HG03342 (cell line): ENCODE measurements at regions not wholly inside any gene's neighbourhood (a gene's known extent, or its start where the extent isn't known, plus 50 kb on each side); places are given as distances from the start of the nearest gene placed in this dataset.

Experiments used
- ATAC-seq: cut with Tn5 transposase; IDR thresholded peaks from one replicate; pipeline ENCODE4 v1.9.1; 2021; ENCODE audit warnings: mild to moderate bottlenecking, moderate library complexity; ENCODE audit not compliant: unreplicated experiment

DNA sequence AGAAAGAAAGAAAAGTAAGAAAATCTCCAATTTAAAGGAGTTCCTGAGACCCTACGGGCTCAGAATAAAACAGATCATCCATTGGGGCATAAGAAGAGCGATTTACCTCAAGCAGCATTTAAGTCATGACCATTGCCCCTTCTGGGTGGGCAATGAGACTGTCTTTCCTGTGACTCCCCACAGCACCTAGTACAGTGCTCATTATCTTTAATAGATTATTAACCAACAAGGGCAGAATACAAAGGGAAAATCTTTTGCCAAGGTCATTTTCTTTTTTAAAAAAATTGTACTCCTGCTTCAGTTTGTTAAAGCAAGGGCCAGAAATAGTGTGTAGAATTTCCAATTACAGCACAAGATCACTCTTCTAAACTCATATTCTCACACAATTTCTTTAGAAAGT is 443.3 kb upstream of the AGTR1 start:
- no peak for ATAC-seq

DNA sequence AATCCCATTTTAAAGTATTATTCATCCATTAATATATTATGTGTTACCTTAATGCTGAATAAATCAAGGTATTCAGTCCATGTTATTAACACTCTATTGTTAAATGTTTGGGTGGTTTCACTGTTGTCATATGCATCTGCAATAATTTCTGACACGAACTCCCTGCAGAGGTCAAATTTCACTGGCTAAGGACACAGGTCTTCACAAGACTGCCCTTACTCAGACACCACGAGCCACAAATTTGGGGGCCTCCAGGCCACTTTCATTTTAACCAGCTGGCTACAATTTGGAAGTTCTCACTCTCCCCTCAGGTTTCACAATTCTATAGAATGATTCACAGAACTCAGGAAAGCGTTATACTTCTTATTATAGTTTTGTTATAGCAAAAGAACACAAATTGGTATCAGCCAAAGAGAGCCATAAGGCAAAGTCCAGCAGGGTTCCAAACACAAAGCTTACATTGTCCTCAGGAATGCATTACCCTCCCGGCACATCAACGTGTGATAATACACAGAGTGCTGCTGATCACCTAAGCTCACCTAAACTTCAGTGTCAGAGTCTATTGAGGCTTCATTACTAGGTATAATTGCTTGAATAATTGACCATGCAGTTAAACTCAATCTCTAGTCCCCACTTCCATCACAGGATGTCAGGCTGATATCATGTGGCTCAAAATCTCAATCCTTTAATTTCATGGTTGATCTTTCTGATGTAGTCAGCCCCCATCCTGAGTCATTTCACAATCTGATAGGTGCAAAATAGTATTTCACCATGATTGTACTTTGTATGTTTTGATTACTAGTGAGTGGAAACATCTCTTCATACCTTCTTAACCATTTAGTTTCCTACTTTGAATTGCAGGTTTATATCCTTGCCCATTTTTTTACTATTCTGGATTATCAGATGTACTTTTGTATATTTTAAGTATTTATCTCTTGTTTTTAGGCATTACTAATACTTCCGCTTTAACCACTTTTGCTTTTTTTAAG is 441.4 kb upstream of the AGTR1 start:
- ATAC-seq: no peak

DNA sequence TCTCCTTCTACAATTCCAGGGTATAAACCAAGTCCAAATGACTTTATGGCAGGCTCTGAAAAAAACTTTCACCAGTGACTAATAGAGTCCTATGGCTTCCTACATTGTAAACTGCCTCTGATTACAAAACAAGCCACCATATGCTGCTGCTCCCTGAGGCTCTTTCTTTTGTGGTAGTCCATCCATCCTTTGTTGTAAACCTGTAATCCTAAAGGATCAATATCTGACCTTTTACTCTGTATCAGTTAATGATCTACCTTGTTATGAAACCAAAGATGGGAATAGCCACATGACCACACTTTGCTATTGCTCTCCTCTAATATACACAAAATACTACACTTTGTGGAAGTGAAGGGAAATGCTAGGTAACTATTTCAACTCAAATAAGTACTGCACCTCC is 434.7 kb upstream of the AGTR1 start:
- no peak for ATAC-seq

DNA sequence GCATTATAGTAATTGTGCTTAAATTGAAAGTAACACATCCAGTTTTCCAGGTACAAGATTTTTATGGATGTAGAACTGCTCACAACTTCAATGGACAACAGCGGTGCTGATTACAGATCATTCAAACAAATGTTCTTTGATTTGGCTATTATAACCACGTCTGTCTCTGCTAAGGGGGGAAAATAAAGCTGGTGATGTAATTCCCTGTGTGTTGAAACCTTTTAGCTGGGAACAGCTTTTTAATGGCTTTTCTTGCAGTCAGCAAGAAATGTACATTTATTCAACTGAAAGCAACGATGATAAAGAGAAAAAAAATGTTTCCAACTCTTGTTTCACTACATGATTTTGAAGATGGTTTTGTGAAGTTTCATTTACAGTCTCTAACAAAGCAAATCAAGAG is 431.9 kb upstream of the AGTR1 start:
- no peak for ATAC-seq

DNA sequence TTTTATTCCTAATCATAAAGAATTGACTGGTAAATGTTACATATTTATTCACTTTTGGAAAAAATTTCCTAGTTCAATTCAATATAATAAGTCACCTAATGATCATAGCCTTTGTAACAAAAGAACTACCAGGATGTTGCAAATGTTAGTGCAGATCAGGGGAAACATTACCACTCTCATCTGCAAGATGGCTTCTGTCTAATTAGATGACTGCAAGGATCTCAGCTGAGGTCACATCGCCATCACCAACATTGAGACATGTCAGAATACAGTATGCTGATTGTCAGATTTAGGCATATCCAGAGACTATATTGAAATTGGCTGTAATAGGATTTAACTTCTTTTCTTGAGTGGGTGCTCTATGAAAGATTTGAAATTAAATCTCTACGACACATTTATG is 431.4 kb upstream of the AGTR1 start:
- ATAC-seq: no peak

DNA sequence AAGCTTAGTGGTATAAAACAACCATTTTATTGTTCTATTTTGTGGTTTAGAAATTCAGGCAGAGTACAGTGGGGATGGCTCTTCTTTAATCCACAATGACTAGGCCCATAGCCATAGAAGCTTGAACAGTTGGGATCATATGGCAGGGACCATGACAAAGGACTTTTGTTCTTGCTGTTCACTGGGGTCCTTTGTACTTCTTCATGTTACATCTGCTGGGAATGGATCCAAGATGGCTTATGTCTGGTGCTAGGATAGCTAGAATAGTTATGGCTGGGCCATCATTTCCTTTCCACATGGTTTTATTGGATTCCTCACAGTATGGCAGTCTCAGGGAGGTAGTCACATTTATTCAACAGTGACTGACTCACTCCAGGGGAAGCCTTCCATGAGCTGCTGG is 427.9 kb upstream of the AGTR1 start:
- no peak for ATAC-seq

DNA sequence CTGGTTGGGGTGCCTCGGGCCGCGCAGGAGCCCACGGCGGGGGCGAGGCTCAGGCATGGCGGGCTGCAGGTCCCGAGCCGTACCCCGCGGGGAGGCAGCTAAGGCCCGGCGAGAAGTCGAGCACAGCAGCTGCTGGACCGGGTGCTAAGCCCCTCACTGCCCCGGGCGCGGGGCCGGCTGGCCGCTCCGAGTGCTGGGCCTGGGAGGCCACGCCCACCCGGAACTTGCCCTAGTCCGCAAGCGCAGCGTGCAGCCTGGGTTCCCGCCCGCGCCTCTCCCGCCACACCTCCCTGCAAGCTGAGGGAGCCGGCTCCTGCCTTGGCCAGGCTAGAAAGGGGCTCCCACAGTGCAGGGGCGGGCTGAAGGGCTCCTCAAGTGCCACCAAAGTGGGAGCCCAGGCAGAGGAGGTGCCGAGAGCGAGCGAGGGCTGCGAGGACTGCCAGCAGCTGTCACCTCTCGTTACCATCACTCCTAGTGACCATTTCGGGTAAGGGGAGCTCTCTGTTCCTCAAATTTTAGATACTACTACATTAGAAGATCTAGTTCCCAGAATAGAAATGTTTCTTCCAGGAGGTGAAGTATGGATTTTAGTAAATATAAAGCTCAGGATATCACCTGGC is 417.0 kb upstream of the AGTR1 start:
- ATAC-seq: no peak

DNA sequence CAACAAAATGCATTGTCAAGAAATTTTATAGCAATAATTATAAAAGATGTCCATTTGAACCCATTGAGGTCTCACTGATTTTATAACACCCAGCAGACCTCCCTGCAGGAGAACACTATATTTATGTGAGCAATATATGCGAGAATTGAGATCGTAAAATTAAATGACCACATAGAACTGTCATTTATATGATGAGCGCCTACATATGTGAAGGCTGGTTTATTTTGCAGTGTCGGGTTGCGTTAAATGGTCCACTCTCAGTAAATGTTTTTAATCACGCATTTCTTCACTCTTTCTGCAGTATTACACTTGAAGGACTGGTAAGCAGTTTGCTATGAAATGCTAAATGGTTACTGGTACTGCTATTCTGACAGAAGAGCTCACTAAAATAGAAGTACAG is 408.5 kb upstream of the AGTR1 start:
- ATAC-seq: no peak

DNA sequence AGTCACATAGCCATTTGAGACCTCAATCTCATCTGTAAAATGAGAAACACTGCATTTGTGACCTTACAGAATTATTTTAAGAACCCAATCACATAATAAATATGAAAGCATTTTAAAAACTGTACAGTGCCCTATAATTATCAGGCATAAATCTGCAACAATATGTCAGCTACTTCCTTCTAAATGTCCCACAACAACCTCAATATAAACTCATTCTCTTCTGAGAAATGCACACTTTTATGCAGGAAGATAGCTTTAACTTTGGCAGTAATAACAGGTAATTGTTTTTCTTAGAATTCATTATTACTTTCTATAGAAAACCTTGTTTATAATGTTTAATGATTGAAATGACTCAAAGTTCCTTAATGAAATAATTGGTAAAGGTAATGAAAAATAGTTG is 400.7 kb upstream of the AGTR1 start:
- ATAC-seq: no peak

DNA sequence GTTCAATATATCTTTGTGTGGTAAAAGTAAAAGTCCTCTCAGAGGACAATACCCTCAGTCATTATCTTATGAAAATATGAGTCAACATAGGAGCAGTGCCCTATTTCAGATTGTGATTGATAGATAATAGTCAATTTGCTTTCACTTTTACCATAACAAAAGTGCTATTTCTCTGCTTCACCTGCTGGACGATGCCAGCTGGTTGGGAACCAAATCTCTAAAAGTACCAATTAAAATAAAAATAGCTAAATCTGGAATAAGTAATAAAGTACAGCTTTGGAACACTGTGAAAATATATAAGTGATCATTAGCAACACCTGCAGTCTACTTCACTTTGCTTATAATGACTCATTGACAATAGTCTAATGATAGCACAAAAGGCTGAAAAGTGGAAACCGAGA is 390.3 kb upstream of the AGTR1 start:
- peak; percentile 76 for ATAC-seq

DNA sequence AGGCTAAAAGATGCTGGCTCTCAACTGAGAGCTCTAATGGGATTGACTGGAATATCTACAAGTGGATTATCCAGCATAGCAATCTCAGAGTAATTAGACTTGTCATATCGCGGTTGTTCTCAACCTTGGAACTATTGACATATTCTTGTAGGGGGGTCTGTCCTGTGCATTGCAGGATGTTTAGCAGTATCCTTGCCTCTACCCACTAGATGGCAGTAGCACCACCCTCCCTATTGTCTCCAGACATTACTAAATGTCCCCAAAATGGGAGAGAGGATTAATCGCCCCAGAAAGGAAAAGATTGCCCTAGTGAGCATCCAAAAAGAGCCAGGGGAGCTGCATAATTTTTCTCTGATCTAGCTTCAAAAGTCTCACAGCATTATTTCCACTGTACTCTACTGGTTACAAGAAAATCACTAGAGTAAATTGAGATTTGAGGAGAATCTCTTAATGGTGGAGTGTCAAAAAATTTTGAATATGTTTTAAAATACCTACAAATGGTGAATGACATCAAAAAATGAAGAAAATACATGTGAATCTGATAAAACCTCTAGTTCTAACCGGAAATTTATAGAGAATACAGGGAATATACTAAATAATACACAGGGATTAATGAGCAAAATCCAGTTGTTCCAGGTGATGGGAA is 388.2 kb upstream of the AGTR1 start:
- ATAC-seq: peak; percentile 81

DNA sequence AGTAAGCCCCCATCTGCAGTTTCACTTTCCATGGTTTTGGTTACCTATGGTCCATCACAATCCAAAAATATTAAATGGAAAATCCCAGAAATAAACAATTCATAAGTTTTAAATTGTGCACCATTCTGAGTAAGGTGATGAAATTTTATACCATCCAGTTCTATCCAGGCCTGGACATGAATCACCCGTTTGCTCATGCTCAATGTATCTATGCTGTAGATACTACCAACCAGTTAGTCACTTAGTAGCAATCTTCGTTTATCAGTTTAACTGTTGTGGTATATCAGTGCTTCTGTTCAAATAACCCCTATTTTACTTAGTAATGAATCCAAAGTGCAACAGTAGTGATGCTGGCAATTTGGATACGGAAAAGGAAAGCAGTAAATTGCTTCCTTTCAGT is 381.9 kb upstream of the AGTR1 start:
- no peak for ATAC-seq

DNA sequence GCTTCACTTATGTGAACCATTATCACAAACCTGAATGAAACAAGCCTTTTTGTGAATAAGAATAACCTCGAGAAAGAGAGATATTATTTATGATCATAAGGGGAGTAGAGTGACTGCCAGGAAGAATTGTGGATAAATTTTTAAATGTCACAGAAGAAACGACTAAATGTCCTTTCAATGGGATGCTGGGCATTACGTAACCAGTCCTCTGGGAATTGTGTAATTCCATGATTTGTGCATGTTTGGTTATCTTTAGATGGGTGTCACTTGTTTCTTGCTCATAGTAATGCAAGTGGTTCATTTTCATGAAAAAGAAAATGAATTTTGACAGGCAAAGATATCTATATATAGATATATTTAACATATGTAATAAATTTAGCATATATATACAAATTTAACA is 379.5 kb upstream of the AGTR1 start:
- ATAC-seq: no peak

DNA sequence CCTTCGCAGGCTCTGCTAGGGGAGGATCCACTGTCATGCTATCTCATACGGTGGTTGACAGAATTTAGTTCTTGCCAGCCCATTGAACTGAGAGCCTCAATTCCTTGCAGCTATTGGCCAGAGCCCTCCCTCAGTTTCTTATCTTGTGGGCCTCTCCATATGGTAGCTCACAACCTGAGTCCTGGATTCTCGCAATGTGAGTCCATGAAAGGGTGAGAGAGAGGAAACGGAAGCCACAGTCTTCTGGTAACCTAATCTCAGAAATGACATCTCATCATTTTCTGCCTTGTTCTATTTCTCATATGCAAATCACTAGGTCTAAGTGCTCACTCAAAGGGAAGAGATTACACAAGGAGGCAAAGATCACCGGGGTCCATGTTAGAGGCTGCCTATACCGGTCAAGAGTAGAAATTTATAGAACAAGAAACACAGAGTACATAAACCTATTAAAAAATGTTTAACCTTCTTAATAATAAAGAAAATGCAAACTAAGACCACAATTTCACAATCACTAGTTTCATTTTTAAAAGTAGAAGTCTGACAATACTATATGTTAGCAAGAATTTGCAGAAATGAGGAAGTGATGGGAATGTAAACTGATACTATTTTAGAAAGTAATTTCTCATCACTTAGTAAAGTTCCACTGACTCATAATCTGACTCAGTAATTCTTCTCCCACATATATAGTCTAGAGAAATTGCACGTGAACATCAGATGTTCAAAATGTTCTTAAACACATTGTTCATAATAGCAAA is 378.4 kb upstream of the AGTR1 start:
- peak; percentile 93 for ATAC-seq

DNA sequence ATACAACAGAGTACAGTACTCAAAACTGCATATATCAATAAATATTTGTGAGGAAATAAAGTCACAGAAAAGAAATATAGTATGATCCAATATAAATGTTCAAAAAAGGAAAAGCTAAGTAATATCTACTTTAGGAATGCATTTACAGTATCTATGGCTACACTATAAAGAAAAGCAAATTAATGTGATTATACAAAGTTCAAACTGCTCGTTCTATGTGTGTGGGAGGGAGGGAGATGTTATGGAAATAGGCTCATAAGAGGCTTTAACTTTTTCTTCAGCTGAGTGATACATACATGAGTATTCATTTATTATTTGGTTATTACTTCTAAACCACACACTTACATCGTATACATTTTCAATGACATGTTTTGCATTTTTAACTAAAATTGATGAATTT is 377.7 kb upstream of the AGTR1 start:
- ATAC-seq: no peak

DNA sequence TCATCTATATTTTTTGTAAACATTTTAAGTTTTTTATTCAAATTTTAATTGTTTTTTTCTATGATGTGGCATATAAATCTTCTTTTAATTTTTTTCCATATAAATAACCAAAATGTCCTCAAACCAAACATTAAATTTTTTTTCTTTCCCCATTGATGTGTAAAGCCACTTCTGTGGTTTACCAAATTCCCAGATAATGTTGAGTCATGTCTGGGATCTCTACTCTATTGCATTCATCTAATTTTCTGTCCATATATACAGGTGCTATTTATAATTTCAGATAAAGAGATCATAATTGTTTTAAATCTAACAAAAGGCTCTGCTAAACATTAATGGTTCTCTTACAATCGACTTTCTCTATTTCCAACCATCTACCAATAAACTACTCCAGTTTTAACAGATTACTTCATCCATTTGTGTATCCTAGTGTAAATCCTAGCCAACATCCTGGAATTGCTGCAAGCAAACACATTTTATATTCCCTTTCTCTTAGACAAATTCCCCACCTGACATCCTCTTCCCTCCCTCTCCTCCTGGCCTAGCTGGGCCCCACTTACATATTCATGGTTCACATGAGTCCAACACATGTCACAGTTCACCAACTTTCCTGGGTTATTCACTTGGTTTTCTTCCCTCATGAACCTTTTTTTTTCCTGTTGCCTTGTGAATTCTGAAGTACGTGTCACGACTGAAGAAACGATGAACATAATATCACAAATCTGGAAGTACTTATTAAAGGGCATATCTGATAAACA is 368.0 kb upstream of the AGTR1 start:
- ATAC-seq: no peak

DNA sequence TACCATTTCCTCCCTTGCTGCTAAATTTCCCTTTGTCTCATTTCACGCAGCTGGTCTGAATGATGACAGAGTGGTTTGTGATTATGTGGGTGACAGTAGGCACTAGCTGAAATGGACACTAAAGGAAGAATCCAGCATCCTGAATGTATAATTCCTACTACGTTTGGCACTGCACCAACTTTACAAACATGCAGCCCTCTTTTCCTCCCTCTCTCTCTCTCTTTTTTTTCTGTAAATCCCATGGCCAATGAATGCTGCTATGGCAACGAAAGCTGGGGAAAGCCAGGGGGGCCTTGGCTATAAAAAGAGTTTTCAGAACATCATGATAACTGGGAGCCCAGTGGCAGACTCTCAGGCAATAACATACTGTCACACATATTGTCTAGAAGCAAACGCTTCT is 367.2 kb upstream of the AGTR1 start:
- ATAC-seq: no peak

DNA sequence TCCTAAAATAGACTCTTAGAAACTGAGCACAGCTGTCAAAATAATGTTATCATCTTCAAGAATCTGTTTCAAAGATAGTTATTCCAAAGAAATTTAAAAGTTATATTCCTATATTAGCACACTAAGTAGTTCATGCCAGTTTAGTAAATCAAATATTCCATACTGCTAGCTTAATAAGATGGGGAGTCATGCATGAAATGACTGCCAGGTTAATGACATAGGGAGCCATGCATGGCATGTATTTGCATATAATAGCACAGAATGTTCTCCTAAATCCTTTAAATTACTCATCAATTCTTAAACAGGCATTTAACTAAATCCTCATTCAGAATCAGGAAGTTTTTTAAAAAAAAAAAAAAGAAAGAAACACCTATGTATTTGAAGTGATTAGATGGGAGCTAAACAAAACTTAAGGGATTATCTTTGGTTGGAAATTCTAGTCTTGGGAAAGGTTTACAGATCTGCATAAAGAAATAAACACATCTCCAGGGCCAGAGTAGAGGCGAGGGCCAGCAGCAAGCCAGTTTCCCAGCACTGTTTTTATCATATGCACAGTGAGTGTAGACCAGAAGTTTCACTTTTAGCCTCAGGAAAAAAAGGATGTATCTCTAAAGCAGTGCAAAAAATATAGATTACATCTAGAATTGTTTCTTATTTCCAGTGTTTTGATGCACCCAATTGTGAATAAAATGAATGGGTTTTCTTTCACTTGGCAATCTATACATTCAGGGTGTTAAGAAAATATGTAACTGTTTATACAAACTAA is 366.4 kb upstream of the AGTR1 start:
- no peak for ATAC-seq

DNA sequence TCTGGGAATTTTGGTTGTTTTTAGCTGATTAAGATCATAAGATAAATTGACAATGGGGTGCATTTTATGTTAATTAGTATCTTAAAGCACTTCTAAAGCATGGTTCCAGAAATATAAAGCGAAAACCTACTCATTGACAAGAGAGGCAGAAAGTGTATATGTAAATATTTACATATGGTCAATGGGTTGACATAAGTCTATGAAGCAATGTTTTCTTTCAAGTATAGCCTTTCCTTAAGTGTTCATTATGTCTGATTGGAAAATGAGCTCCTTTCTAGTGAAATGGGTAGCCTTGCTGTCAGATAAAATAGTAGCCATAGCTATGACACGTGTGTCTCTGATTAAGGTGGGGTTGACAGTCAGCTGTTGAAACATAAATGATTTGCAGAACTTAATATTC is 365.2 kb upstream of the AGTR1 start:
- no peak for ATAC-seq

DNA sequence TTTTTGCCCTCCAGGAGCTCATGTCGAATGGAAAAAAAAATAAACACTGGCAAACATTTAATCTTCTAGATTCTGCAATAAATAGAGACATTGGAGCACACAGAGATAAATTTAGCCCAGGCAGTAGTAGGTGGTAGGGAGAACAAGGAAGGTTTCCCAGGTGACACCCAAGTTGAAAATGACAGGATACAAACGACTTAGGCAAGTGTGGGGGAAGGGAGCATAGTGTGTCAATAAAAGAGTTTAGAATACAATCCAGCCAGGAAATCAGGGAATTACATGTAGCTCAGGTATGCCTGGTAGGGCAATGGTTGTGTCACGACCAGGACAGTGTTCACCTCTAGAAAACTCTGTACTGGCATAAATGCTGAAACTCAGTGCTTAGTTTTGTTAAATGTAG is 364.6 kb upstream of the AGTR1 start:
- no peak for ATAC-seq
